ENCODE measurements at regions not wholly inside any gene's neighbourhood (a gene's known extent, or its start where the extent isn't known, plus 50 kb on each side); places are given as distances from the start of the nearest gene placed in this dataset.

GRCh38 chr10:118911363-118911762, 118.2 kb upstream of the NANOS1 start:
- no peak overlapping the region for H3K27ac ChIP-seq (ENCODE audit: low read depth, low read length)
- DNase-seq = peak; percentile 74

GRCh38 chr10:118912961-118913600, 116.4 kb upstream of the NANOS1 start:
- no peak overlapping the region for H2BK120ac ChIP-seq (ENCODE audit: low read depth, low read length)
- H3K27ac ChIP-seq (ENCODE audit: low read depth, low read length) = no peak overlapping the region
- H3K4me1 ChIP-seq (ENCODE audit: control insufficient read depth, low read depth, low read length) = peaks cover 2% of the 10 kb centered on the region
- H2BK15ac ChIP-seq (replicated peaks; ENCODE audit: low read depth) = no peak overlapping the region
- no CpG with 5 or more reads among the region's 4 CpGs for WGBS (ENCODE audit: extremely low coverage, insufficient coverage, low lambda C conversion rate)
- H3K4ac ChIP-seq (ENCODE audit: low read depth, low read length) = no peak overlapping the region
- H2BK5ac ChIP-seq (ENCODE audit: low read length) = no peak overlapping the region
- no peak overlapping the region for H3K56ac ChIP-seq (ENCODE audit: low read length)
- no peak overlapping the region for H4K5ac ChIP-seq (ENCODE audit: low read length)
- no peaks in the 10 kb centered on the region for H3K79me2 ChIP-seq (ENCODE audit: control insufficient read depth, insufficient read depth, low read length)
- no peak overlapping the region for H4K8ac ChIP-seq (ENCODE audit: low read depth, low read length)
- no peak overlapping the region for H3K9ac ChIP-seq (ENCODE audit: low read length)
- no peak overlapping the region for H3K18ac ChIP-seq (ENCODE audit: low read length)
- H3K4me3 ChIP-seq (ENCODE audit: low read length) = no peak overlapping the region
- H3K79me1 ChIP-seq (ENCODE audit: low read length) = no peaks in the 10 kb centered on the region
- H2AK5ac ChIP-seq (ENCODE audit: low read length) = no peak overlapping the region
- DNase-seq = peak; percentile 27
- no peaks in the 10 kb centered on the region for H3K36me3 ChIP-seq (ENCODE audit: control insufficient read depth, insufficient read depth, low read length)
- H3K27me3 ChIP-seq (ENCODE audit: insufficient read depth, low read length, poor library complexity) = no peaks in the 10 kb centered on the region
- H3K4me2 ChIP-seq (ENCODE audit: low read length) = no peak overlapping the region
- H3K23ac ChIP-seq (ENCODE audit: low read length) = no peak overlapping the region

More at GRCh38 chr10:118911363-118911762, 118.2 kb upstream of the NANOS1 start:
- no peak overlapping the region for H3K18ac ChIP-seq (ENCODE audit: low read length)
- no peaks in the 10 kb centered on the region for H3K79me1 ChIP-seq (ENCODE audit: low read length)
- H2BK5ac ChIP-seq (ENCODE audit: low read length) = no peak overlapping the region
- no peak overlapping the region for H3K23ac ChIP-seq (ENCODE audit: low read length)
- peaks cover 2% of the 10 kb centered on the region for H3K4me1 ChIP-seq (ENCODE audit: control insufficient read depth, low read depth, low read length)
- WGBS (ENCODE audit: extremely low coverage, insufficient coverage, low lambda C conversion rate) = no CpG with 5 or more reads among the region's 5 CpGs
- no peak overlapping the region for H2BK15ac ChIP-seq (replicated peaks; ENCODE audit: low read depth)
- no peak overlapping the region for H3K4ac ChIP-seq (ENCODE audit: low read depth, low read length)
- H2BK120ac ChIP-seq (ENCODE audit: low read depth, low read length) = no peak overlapping the region
- peak overlapping the region; percentile 71 for H4K5ac ChIP-seq (ENCODE audit: low read length)
- H3K27me3 ChIP-seq (ENCODE audit: insufficient read depth, low read length, poor library complexity) = no peaks in the 10 kb centered on the region
- no peak overlapping the region for H2AK5ac ChIP-seq (ENCODE audit: low read length)
- no peak overlapping the region for H3K4me2 ChIP-seq (ENCODE audit: low read length)
- H3K79me2 ChIP-seq (ENCODE audit: control insufficient read depth, insufficient read depth, low read length) = no peaks in the 10 kb centered on the region
- H3K36me3 ChIP-seq (ENCODE audit: control insufficient read depth, insufficient read depth, low read length) = no peaks in the 10 kb centered on the region
- H3K56ac ChIP-seq (ENCODE audit: low read length) = no peak overlapping the region
- no peak overlapping the region for H4K8ac ChIP-seq (ENCODE audit: low read depth, low read length)
- H3K4me3 ChIP-seq (ENCODE audit: low read length) = no peak overlapping the region
- no peak overlapping the region for H3K9ac ChIP-seq (ENCODE audit: low read length)

- Histone ChIP-seq H3K9ac (ENCODE audit: low read length) (no peak overlapping the region), H3K79me1 (ENCODE audit: low read length) (no peaks in the 10 kb centered on the region)
- no CpG with 5 or more reads among the region's 4 CpGs for WGBS (ENCODE audit: extremely low coverage, insufficient coverage, low lambda C conversion rate)
Measured at GRCh38 chr10:118913825-118914224, 115.7 kb upstream of the NANOS1 start.

GRCh38 chr10:118914629-118915028, 114.9 kb upstream of the NANOS1 start:
- H3K9ac ChIP-seq (ENCODE audit: low read length) = no peak overlapping the region
- H3K56ac ChIP-seq (ENCODE audit: low read length) = no peak overlapping the region
- no peaks in the 10 kb centered on the region for H3K79me1 ChIP-seq (ENCODE audit: low read length)
- no peak overlapping the region for H2AK5ac ChIP-seq (ENCODE audit: low read length)
- H4K8ac ChIP-seq (ENCODE audit: low read depth, low read length) = no peak overlapping the region
- H2BK120ac ChIP-seq (ENCODE audit: low read depth, low read length) = no peak overlapping the region
- H2BK5ac ChIP-seq (ENCODE audit: low read length) = no peak overlapping the region
- peaks cover 2% of the 10 kb centered on the region for H3K4me1 ChIP-seq (ENCODE audit: control insufficient read depth, low read depth, low read length)
- H3K18ac ChIP-seq (ENCODE audit: low read length) = no peak overlapping the region
- peak; percentile 8 for DNase-seq
- no CpG with 5 or more reads among the region's 4 CpGs for WGBS (ENCODE audit: extremely low coverage, insufficient coverage, low lambda C conversion rate)
- H3K27ac ChIP-seq (ENCODE audit: low read depth, low read length) = no peak overlapping the region
- no peaks in the 10 kb centered on the region for H3K79me2 ChIP-seq (ENCODE audit: control insufficient read depth, insufficient read depth, low read length)
- H3K23ac ChIP-seq (ENCODE audit: low read length) = no peak overlapping the region
- no peaks in the 10 kb centered on the region for H3K36me3 ChIP-seq (ENCODE audit: control insufficient read depth, insufficient read depth, low read length)
- H2BK15ac ChIP-seq (replicated peaks; ENCODE audit: low read depth) = no peak overlapping the region
- H3K4ac ChIP-seq (ENCODE audit: low read depth, low read length) = no peak overlapping the region
- H4K5ac ChIP-seq (ENCODE audit: low read length) = no peak overlapping the region
- no peaks in the 10 kb centered on the region for H3K27me3 ChIP-seq (ENCODE audit: insufficient read depth, low read length, poor library complexity)
- no peak overlapping the region for H3K4me3 ChIP-seq (ENCODE audit: low read length)
- H3K4me2 ChIP-seq (ENCODE audit: low read length) = no peak overlapping the region

More at GRCh38 chr10:118913825-118914224, 115.7 kb upstream of the NANOS1 start:
- Histone ChIP-seq H3K18ac (ENCODE audit: low read length) (no peak overlapping the region), H3K4ac (ENCODE audit: low read depth, low read length) (no peak overlapping the region), H3K56ac (ENCODE audit: low read length) (no peak overlapping the region), H2BK120ac (ENCODE audit: low read depth, low read length) (no peak overlapping the region), H3K4me3 (ENCODE audit: low read length) (no peak overlapping the region), H2AK5ac (ENCODE audit: low read length) (no peak overlapping the region), H4K8ac (ENCODE audit: low read depth, low read length) (no peak overlapping the region), H3K4me2 (ENCODE audit: low read length) (no peak overlapping the region), H2BK15ac (replicated peaks; ENCODE audit: low read depth) (no peak overlapping the region), H3K36me3 (ENCODE audit: control insufficient read depth, insufficient read depth, low read length) (no peaks in the 10 kb centered on the region), H3K23ac (ENCODE audit: low read length) (no peak overlapping the region), H3K79me2 (ENCODE audit: control insufficient read depth, insufficient read depth, low read length) (no peaks in the 10 kb centered on the region), H4K5ac (ENCODE audit: low read length) (no peak overlapping the region), H3K27me3 (ENCODE audit: insufficient read depth, low read length, poor library complexity) (no peaks in the 10 kb centered on the region), H2BK5ac (ENCODE audit: low read length) (no peak overlapping the region), H3K27ac (ENCODE audit: low read depth, low read length) (no peak overlapping the region), H3K4me1 (ENCODE audit: control insufficient read depth, low read depth, low read length) (peaks cover 2% of the 10 kb centered on the region)
- no peak for DNase-seq

- H3K18ac ChIP-seq (ENCODE audit: low read length) = no peak overlapping the region
- no peak overlapping the region for H2BK120ac ChIP-seq (ENCODE audit: low read depth, low read length)
- H3K4me3 ChIP-seq (ENCODE audit: low read length) = no peak overlapping the region
- H2AK5ac ChIP-seq (ENCODE audit: low read length) = no peak overlapping the region
- H2BK15ac ChIP-seq (replicated peaks; ENCODE audit: low read depth) = no peak overlapping the region
- no peaks in the 10 kb centered on the region for H3K79me1 ChIP-seq (ENCODE audit: low read length)
- no peak overlapping the region for H2BK5ac ChIP-seq (ENCODE audit: low read length)
- H4K5ac ChIP-seq (ENCODE audit: low read length) = no peak overlapping the region
- peaks cover 2% of the 10 kb centered on the region for H3K4me1 ChIP-seq (ENCODE audit: control insufficient read depth, low read depth, low read length)
- H3K23ac ChIP-seq (ENCODE audit: low read length) = no peak overlapping the region
- no peak overlapping the region for H3K4me2 ChIP-seq (ENCODE audit: low read length)
- H3K4ac ChIP-seq (ENCODE audit: low read depth, low read length) = no peak overlapping the region
- no peaks in the 10 kb centered on the region for H3K79me2 ChIP-seq (ENCODE audit: control insufficient read depth, insufficient read depth, low read length)
- H4K8ac ChIP-seq (ENCODE audit: low read depth, low read length) = no peak overlapping the region
- no peak for DNase-seq
- WGBS (ENCODE audit: extremely low coverage, insufficient coverage, low lambda C conversion rate) = no CpG with 5 or more reads among the region's 8 CpGs
- no peak overlapping the region for H3K56ac ChIP-seq (ENCODE audit: low read length)
- no peak overlapping the region for H3K9ac ChIP-seq (ENCODE audit: low read length)
- H3K27ac ChIP-seq (ENCODE audit: low read depth, low read length) = no peak overlapping the region
- no peaks in the 10 kb centered on the region for H3K27me3 ChIP-seq (ENCODE audit: insufficient read depth, low read length, poor library complexity)
- H3K36me3 ChIP-seq (ENCODE audit: control insufficient read depth, insufficient read depth, low read length) = no peaks in the 10 kb centered on the region
Measured at GRCh38 chr10:118915161-118915560, 114.4 kb upstream of the NANOS1 start.

GRCh38 chr10:118916777-118917176, 112.7 kb upstream of the NANOS1 start:
- H3K56ac ChIP-seq (ENCODE audit: low read length) = no peak overlapping the region
- H2BK15ac ChIP-seq (replicated peaks; ENCODE audit: low read depth) = no peak overlapping the region
- H3K18ac ChIP-seq (ENCODE audit: low read length) = no peak overlapping the region
- no peak overlapping the region for H4K5ac ChIP-seq (ENCODE audit: low read length)
- H3K36me3 ChIP-seq (ENCODE audit: control insufficient read depth, insufficient read depth, low read length) = no peaks in the 10 kb centered on the region
- no peak overlapping the region for H2AK5ac ChIP-seq (ENCODE audit: low read length)
- H3K4me2 ChIP-seq (ENCODE audit: low read length) = no peak overlapping the region
- no peaks in the 10 kb centered on the region for H3K4me1 ChIP-seq (ENCODE audit: control insufficient read depth, low read depth, low read length)
- no peaks in the 10 kb centered on the region for H3K79me1 ChIP-seq (ENCODE audit: low read length)
- H4K8ac ChIP-seq (ENCODE audit: low read depth, low read length) = no peak overlapping the region
- H3K27me3 ChIP-seq (ENCODE audit: insufficient read depth, low read length, poor library complexity) = no peaks in the 10 kb centered on the region
- H3K4me3 ChIP-seq (ENCODE audit: low read length) = no peak overlapping the region
- H3K27ac ChIP-seq (ENCODE audit: low read depth, low read length) = no peak overlapping the region
- no CpG with 5 or more reads among the region's 6 CpGs for WGBS (ENCODE audit: extremely low coverage, insufficient coverage, low lambda C conversion rate)
- no peak for DNase-seq
- no peak overlapping the region for H3K9ac ChIP-seq (ENCODE audit: low read length)
- H2BK5ac ChIP-seq (ENCODE audit: low read length) = no peak overlapping the region
- no peak overlapping the region for H3K4ac ChIP-seq (ENCODE audit: low read depth, low read length)
- H2BK120ac ChIP-seq (ENCODE audit: low read depth, low read length) = no peak overlapping the region
- H3K79me2 ChIP-seq (ENCODE audit: control insufficient read depth, insufficient read depth, low read length) = no peaks in the 10 kb centered on the region
- H3K23ac ChIP-seq (ENCODE audit: low read length) = no peak overlapping the region

Data from mesendoderm (in vitro differentiated cells).